GM18907 (cell line): ENCODE measurements at regions not wholly inside any gene's neighbourhood (a gene's known extent, or its start where the extent isn't known, plus 50 kb on each side); places are given as distances from the start of the nearest gene placed in this dataset.

Experiments
- ATAC-seq: cut with Tn5 transposase; IDR thresholded peaks from one replicate; pipeline ENCODE4 v1.9.1; 2021; ENCODE audit warnings: mild to moderate bottlenecking, moderate library complexity; ENCODE audit not compliant: unreplicated experiment

GRCh38 chr3:187821616-187822317 is 76.5 kb upstream of the BCL6 start:
- no peak for ATAC-seq

GRCh38 chr3:187822402-187822801 is 77.1 kb upstream of the BCL6 start:
- ATAC-seq, result no peak

GRCh38 chr3:187823746-187824145 is 78.5 kb upstream of the BCL6 start:
- ATAC-seq, result no peak

DNA sequence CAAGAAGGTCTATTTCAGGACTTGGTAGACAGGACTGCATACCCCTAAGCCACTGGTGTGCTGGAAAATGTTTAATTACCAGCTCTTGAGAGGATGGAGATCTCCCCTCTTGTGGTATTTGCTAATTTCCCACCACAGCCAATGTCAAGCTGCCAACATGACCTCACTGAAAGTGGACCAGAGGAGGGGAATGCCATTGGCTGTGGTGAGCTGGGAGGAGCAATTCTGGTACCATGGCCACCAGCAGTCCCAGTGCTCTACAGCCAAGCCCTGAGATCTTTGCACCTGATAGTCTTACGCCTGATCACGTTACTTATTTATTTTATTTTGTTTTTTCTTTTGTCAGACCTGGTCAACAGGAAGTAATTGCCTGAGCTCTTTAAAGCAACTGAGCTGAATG is 82.5 kb upstream of the BCL6 start:
- ATAC-seq, result no peak

DNA sequence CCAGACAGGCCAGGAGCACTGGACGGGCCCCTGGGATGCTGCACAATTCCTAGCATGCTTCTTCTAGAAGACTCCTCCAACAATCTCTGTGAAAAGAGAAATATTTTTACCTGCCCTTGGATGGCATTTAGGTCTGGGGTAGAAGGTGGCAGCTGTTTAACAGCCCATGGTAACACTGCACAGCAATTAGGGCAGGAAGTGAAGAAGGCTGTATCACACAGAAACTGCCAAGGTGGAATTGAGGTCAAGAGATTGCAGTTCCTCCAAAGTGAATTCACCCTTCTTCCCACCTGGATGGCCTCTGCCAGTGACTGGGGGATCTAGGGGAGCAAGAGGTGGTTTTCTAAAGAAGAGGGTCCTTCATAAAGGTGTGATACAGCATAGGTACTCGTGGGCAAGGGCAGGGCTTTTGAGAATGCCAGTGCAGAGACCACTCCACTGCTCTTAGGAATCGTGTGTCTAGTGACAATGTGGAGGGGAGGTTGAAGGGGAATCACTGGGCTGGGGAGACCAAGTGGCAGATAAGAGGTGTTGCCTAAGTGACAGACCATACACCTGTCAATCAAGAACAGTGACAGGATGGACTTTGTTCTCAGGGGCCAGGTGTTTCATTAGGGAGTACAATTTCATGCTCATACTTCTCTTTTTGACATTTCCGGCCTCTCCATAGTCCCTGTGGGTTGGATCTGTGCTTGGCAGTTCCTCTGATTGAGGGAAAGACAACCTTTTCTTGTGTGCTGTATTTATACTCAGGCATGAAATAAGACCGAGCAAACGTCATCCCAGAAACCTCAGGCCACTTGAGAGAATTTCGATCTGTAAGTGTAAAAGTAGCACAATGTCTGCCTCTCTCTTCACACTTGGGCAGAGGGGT is 83.5 kb upstream of the BCL6 start:
- peak; percentile 88 for ATAC-seq

GRCh38 chr3:187830181-187830580 is 84.9 kb upstream of the BCL6 start:
- ATAC-seq, result no peak

DNA sequence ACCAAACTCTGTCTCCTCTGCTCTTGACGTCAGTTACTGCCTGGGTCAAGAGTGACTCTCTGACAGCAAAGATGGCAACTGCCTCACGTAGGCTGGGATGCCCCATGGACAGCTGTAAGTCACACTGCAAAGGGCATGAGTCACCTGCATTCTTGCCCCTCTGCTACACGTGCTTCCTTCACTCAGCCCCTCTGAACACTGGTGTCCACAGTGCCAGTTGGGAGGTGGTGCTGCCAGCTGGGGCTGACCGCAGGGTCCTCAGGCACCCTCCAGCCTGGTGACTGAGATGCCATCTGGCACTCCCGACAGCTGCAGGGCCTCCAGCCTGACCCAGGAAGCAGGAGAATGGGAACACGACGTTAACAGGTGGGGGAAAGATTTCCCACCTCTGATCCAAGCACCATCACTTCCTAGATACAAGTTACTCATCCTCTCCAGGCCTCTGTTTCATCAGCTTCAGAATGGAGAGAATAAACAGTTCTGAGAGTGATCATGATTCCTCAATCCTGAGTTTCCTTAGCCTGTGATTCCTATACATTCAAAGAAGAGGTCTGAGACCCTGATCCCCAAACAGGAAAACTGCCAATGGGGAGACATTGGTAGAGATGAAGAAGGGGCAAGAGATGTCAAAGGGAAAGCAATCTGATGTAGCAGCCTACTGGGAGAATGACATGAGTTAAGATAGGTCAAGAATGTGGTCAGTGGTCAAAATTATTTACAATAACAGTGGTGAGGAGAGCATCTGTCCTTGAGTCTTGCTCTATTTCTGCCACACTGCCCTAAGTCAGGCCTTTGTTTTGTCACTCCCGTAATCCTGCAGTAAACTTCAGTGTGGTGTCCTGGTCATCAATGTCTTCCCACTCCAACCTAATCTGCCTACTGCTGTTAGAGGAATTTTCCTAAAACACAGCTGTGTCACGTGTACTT is 86.1 kb upstream of the BCL6 start:
- ATAC-seq, result no peak

DNA sequence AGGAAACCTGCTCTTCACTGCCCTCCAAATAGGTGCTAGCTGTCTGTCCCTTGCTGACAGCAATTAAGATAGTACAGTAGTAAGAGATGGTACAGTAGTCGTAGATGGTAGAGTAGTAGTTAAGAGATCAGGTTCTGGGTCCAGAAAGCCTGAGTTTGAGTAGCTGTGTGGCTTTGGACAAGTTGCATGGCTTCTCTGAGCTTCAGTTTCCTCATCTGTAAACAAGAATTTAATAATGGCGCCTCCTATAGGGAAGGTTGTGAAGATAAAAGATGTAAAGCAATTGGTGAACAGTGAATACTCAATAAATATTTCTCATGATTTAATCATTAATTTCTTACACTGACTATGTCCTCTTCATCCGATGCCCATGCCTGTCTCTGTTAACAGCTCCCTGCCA is 86.9 kb upstream of the BCL6 start:
- no peak for ATAC-seq

- ATAC-seq, result no peak
Observed at GRCh38 chr3:187833375-187833774, 88.1 kb upstream of the BCL6 start.

- no peak for ATAC-seq
Observed at GRCh38 chr3:187833799-187834578, 88.7 kb upstream of the BCL6 start.

DNA sequence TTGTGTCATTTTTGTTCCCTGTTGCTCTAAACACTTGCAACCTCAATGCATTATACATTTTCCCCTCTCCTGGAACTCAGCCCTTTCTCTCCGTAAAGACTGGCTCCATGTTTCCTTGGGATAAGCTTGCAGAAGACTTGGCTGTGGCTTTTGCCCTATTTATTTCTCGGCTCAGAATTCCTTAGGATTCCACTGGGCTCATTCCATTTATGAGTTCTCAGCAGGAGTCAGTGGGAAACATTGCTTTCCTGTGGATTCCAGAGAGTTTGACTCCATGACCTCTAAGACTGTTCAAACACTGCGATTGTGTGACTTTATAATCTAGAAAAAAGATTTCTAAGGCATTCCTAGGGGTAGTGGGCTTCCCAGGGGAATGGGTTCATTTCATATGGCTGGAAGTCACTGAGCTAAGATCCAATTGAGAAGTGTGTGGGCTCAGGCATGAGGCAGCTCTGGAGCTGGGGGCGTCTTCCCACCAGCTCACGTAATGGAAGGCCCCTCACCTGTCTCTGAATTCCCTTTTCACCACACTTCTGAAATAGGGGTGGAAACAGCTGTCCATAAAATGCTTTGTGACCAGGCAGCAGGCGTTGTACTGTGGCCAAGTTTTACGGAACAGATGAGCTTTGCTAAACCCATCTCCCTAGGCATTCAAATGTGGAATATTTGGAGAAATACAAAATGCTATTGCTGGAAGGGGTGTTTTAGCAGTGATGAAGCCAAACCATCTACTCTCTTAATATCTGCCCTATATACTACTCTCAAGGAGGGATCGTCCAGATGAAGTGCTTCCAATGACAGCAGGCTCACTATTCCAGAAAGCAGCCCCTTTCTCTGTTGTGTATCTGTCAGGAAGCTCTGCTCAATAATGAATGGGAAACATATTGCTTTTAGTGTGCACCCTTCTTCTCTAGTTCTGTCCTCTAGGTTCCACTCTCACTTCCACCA is 91.8 kb upstream of the BCL6 start:
- no peak for ATAC-seq

DNA sequence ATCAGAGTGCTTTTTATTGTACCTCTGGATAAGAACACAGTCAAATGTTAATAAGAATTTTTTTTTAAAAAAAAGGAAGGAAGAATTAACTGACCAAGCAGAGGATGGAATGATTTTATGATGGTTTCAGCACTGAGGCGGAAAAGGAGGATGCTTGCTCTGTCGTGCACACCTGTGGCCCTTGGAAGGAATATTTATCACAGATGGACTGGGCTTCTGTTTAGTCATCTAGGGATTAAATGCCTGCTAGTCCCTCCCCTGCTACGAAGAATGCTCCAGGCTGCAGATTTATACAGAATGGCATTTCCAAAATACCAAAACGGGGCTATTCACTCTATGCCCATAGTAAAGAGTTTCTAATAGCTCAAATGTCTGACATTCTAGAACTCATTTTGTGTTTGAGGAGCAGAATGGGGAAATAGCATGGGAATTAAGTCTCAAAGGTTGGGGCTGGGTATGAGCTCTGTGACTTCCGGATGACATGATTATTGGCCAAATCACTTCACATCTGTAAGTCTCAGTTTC is 92.8 kb upstream of the BCL6 start:
- ATAC-seq, result no peak

GRCh38 chr3:187839422-187839821 is 94.2 kb upstream of the BCL6 start:
- no peak for ATAC-seq

- ATAC-seq, result no peak
Observed at GRCh38 chr3:187840856-187841255, 95.6 kb upstream of the BCL6 start.

GRCh38 chr3:187841560-187841959 is 96.3 kb upstream of the BCL6 start:
- ATAC-seq, result no peak

DNA sequence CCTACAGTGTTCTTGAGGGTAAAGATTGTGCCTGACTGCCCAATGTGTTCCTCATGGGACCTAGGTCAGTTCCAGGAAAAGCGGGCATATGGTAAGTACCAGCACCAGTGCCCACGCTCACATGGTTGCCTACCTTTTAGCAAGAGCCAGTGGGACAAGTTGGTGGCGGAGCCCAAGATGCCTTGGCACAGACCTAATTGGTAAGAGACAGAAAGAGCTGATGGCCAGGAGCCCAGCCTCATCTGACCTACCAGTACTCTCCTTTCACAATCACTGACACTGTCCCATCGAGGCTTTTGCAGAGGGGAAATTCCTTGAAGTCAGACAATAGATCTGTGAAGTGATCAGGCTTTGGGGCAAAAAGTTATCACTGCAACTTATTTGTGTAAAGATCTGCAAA is 98.4 kb upstream of the BCL6 start:
- ATAC-seq, result no peak

DNA sequence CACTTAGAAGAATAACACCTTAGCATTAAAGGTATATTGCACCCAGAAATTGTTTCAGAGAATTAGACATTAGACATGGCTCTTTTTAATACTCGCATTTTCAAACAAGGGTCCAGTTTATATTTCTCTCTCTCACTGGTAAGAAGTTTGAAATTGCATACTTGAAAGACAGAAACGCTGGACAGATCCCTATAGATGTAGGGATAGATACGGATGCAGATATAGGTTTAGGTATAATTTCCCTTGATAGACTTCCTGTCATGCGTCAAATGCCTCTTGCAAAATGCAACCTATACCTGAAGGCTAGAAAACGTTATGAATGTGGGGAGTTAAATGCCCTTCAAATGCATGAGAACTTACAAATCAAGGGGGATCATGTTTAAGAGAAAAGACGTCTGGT is 99.4 kb upstream of the BCL6 start:
- ATAC-seq, result no peak

- no peak for ATAC-seq
Observed at GRCh38 chr3:187845826-187846225, 100.6 kb upstream of the BCL6 start.

DNA sequence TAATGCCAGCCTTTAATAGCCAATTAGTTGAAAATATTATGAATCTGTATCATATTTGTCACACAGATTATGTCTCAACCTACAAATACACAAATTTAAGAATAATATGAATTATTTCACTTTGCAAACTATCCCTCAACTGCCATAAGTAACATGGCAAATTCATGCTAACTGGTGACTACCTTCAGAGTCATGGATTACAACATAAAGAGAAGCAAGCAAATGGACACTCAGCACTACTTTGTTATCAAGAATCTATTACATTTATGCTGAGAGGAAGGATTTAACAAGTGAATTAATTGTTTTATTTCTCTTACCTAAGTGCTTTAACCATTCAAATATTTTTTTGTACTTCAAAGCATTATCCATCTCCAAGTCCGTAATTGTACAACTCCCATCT is 103.1 kb upstream of the BCL6 start:
- ATAC-seq, result no peak
